Gastrocnemius medialis (tissue), 4 donors: ENCODE measurements at regions not wholly inside any gene's neighbourhood (a gene's known extent, or its start where the extent isn't known, plus 50 kb on each side); places are given as distances from the start of the nearest gene placed in this dataset.

Experiments
- ATAC-seq, 2 donors: fragments of 150-250 bp; one replicate each; pipeline ENCODE4 v1.9.1; 2016
- DNase-seq, 2 donors: peaks; one replicate each; pipeline ENCODE4 v3.0.0-alpha.2; 2019
- H3K27ac ChIP-seq, 4 donors: fragments of 200-600 bp; sonication (generic); 1 replicate in 1 of 4; 2 replicates in 3 of 4; pipeline ENCODE4 v1.5.1; 2016 to 2018; ENCODE audit warnings: mild to moderate bottlenecking in 2 of 4, moderate library complexity in 1 of 4
- H3K27me3 ChIP-seq, 3 donors: fragments of 200-600 bp; sonication (generic) in 2 of 3; 1 replicate in 1 of 3; 2 replicates in 2 of 3; pipeline versions ENCODE4 v1.5.1 to v1.6.0; 2016 to 2019; ENCODE audit warnings: mild to moderate bottlenecking in 1 of 3, moderate library complexity in 1 of 3
- H3K36me3 ChIP-seq, 2 donors: fragments of 200-600 bp; sonication (generic) in 1 of 2; one replicate each; pipeline ENCODE4 v1.5.1; 2017 to 2018
- H3K4me1 ChIP-seq, 2 donors: fragments of 200-600 bp; sonication (generic) in 1 of 2; one replicate each; pipeline ENCODE4 v1.5.1; 2016 to 2017; ENCODE audit warnings: mild to moderate bottlenecking in 2 of 2
- H3K4me3 ChIP-seq, 4 donors: fragments of 200-600 bp; sonication (generic) in 3 of 4; 1 replicate in 1 of 4; 2 replicates in 3 of 4; pipeline ENCODE4 v1.5.1; 2016 to 2019; ENCODE audit warnings: mild to moderate bottlenecking in 2 of 4
- H3K9me3 ChIP-seq, 3 donors: fragments of 200-600 bp; sonication (generic) in 2 of 3; 1 replicate in 1 of 3; 2 replicates in 2 of 3; pipeline ENCODE4 v1.5.1; 2016 to 2019
- POLR2A ChIP-seq, 2 donors: fragments of 450-650 bp; IDR thresholded peaks; one replicate each; pipeline ENCODE4 v1.6.1; 2017; ENCODE audit warnings: antibody characterized with exemption in 2 of 2, mild to moderate bottlenecking in 2 of 2, moderate library complexity in 2 of 2
- in situ Hi-C, 4 donors: fragments of 200-750 bp; cut with MboI; loops; one replicate each; pipeline versions ENCODE4 v1.15.0 to v1.8.0; 2017; ENCODE audit warnings: low sequenced_read_pairs in 4 of 4
- intact Hi-C: fragments of 100-400 bp; cut with DNase I; formaldehyde crosslinking; loops from one replicate; pipeline ENCODE4 v1.15.1; 2023; ENCODE audit warnings: low total_unique reads
- TF ChIP-seq, protein P1 (sequence below), 5 experiments: fragments of 450-650 bp in 3 of 5; fragments of 200-600 bp in 2 of 5; sonication (generic) in 2 of 5; IDR thresholded peaks in 4 of 5; conservative IDR thresholded peaks in 1 of 5; 1 replicate in 4 of 5; 2 replicates in 1 of 5; pipeline ENCODE4 v1.5.1; 2016 to 2019; ENCODE audit warnings: antibody characterized with exemption in 5 of 5, mild to moderate bottlenecking in 3 of 5, moderate library complexity in 3 of 5

DNA sequence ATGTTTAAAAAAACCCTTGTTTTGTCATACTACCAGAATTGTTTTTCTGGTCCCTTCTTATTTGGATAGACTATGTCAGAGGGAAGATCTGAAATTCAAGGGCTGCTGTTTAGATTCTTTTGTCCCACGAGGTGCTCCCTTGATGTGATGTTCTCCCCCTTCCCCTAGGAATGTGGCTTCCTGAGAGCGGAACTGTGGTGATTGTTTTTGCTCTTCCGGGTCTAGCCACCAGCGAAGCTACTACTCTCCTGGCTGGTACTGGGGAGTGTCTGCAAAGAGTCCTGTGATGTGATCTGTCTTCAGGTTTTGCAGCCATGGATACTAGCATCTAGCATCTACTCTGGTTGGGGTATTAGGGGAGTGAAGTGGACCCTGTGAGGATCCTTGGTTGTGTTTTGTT, 271.1 kb downstream of the DCAF12L2 start:
- in situ Hi-C loops: no loop called here
- H3K27ac ChIP-seq: no peak overlapping the region
- no peak for DNase-seq
- no peaks in the 10 kb centered on the region for H3K4me1 ChIP-seq
- H3K27me3 ChIP-seq: no peaks in the 10 kb centered on the region
- ATAC-seq: no peak
- H3K4me3 ChIP-seq: no peak overlapping the region
- intact Hi-C loops: no loop called here
- H3K9me3 ChIP-seq: no peaks in the 10 kb centered on the region
- H3K36me3 ChIP-seq: no peaks in the 10 kb centered on the region
- no peak for TF ChIP-seq POLR2A (IDR thresholded peaks at IDR 0.05)
- TF ChIP-seq, protein P1, sequence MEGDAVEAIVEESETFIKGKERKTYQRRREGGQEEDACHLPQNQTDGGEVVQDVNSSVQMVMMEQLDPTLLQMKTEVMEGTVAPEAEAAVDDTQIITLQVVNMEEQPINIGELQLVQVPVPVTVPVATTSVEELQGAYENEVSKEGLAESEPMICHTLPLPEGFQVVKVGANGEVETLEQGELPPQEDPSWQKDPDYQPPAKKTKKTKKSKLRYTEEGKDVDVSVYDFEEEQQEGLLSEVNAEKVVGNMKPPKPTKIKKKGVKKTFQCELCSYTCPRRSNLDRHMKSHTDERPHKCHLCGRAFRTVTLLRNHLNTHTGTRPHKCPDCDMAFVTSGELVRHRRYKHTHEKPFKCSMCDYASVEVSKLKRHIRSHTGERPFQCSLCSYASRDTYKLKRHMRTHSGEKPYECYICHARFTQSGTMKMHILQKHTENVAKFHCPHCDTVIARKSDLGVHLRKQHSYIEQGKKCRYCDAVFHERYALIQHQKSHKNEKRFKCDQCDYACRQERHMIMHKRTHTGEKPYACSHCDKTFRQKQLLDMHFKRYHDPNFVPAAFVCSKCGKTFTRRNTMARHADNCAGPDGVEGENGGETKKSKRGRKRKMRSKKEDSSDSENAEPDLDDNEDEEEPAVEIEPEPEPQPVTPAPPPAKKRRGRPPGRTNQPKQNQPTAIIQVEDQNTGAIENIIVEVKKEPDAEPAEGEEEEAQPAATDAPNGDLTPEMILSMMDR (IDR thresholded peaks at IDR 0.05 in 4 of 5, conservative IDR thresholded peaks at IDR 0.05 in 1 of 5): no peak

DNA sequence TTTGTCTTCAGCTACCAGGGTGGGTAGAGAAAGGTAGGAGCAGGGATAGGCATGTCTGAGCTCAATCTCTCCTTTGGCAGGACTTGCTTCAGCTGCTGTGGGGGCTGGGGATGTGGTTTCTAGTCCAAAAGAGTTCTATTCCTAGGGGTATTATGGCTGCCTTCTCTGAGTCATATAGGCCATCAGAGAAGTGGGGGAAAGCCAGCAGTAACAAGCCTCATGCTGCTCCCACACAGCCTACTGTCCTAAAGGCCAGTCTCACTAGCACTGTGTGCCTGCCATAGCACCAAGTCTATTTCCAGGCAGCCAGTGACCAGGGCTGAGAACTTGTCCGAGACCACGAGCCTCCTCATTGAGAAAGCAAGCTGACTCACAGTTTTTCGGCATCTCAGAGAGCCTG, 270.6 kb downstream of the DCAF12L2 start:
- H3K9me3 ChIP-seq: no peaks in the 10 kb centered on the region
- no peaks in the 10 kb centered on the region for H3K27me3 ChIP-seq
- ATAC-seq (no peak), DNase-seq (no peak)
- H3K36me3 ChIP-seq: no peaks in the 10 kb centered on the region
- in situ Hi-C loops: no loop called here
- H3K4me1 ChIP-seq: no peaks in the 10 kb centered on the region
- intact Hi-C loops: no loop called here
- no peak overlapping the region for H3K4me3 ChIP-seq
- TF ChIP-seq POLR2A (IDR thresholded peaks at IDR 0.05): no peak
- TF ChIP-seq, protein P1 (IDR thresholded peaks at IDR 0.05 in 4 of 5, conservative IDR thresholded peaks at IDR 0.05 in 1 of 5): no peak
- H3K27ac ChIP-seq: no peak overlapping the region

DNA sequence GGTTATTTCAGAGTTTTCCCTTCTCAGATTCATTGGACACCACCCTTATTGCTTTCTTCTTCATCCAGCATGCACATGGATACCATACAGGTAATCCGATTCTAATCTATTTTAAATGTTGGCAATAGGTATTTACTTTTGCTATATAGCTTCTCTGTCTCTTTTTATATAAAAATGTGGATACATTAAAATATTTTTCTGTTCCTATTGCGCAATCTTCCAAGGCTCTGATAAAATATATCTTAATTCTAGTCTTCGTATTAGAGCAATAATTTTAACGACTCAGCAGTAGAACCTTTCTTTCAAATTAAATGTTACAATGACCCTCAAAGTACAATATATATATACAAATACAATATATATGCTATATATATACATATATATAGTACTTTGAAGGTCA, 239.8 kb downstream of the DCAF12L2 start:
- no peaks in the 10 kb centered on the region for H3K27me3 ChIP-seq
- intact Hi-C loops (no loop called here), in situ Hi-C loops (no loop called here)
- no peak for TF ChIP-seq POLR2A (IDR thresholded peaks at IDR 0.05)
- TF ChIP-seq, protein P1 (IDR thresholded peaks at IDR 0.05 in 4 of 5, conservative IDR thresholded peaks at IDR 0.05 in 1 of 5): no peak
- no peaks in the 10 kb centered on the region for H3K4me1 ChIP-seq
- ATAC-seq (no peak), DNase-seq (no peak)
- no peaks in the 10 kb centered on the region for H3K36me3 ChIP-seq
- H3K27ac ChIP-seq: no peak overlapping the region
- H3K9me3 ChIP-seq: no peaks in the 10 kb centered on the region
- H3K4me3 ChIP-seq: no peak overlapping the region

DNA sequence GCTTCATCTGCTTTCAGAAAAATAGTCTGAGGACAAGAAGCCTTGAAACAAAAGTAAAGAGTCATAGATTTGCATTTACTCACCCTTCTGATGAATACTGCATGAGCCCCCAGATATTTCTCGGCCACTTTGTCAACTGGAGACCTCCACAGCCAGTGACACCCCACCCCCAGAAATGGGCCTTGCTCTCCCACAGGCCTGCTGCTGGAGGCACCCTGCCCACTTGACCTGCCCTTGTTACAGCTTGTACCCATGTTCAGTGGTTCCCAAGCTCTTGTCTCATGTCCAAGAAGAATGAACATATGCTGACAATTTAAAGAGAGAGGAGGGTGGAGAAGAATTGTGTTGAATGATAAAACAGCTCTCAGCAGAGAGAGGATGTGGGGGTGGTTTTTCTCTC, 225.1 kb downstream of the DCAF12L2 start:
- Histone ChIP-seq H3K9me3 (no peaks in the 10 kb centered on the region), H3K36me3 (no peaks in the 10 kb centered on the region), H3K27me3 (no peaks in the 10 kb centered on the region), H3K27ac (no peak overlapping the region), H3K4me1 (no peaks in the 10 kb centered on the region), H3K4me3 (no peak overlapping the region)
- DNase-seq (no peak), ATAC-seq (no peak)
- TF ChIP-seq, protein P1 (IDR thresholded peaks at IDR 0.05 in 4 of 5, conservative IDR thresholded peaks at IDR 0.05 in 1 of 5): no peak
- no peak for TF ChIP-seq POLR2A (IDR thresholded peaks at IDR 0.05)
- in situ Hi-C loops: no loop called here
- intact Hi-C loops: no loop called here

DNA sequence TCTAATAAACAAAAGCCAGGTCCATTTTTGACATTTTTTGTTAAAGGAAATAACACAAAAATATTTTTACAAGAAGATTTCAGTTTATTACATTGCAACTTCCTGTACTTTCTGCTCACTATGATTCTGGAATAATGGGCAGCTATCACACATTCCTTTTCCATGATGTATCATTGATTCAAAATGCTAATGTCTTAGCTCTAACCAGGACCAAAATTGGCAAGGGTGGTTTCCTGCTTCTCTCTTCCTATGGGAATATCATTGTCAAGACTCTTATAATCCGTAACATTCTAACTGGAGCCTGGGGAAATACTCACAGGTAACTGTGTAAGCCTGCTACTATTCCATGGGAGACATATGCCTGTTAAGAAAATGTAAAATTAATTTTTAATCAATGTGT, 218.6 kb downstream of the DCAF12L2 start:
- H3K36me3 ChIP-seq: no peaks in the 10 kb centered on the region
- no peak overlapping the region for H3K4me3 ChIP-seq
- H3K4me1 ChIP-seq: no peaks in the 10 kb centered on the region
- no peaks in the 10 kb centered on the region for H3K9me3 ChIP-seq
- DNase-seq: no peak
- H3K27me3 ChIP-seq: no peaks in the 10 kb centered on the region
- intact Hi-C loops (no loop called here), in situ Hi-C loops (no loop called here)
- ATAC-seq: no peak
- no peak for TF ChIP-seq POLR2A (IDR thresholded peaks at IDR 0.05)
- TF ChIP-seq, protein P1 (IDR thresholded peaks at IDR 0.05 in 4 of 5, conservative IDR thresholded peaks at IDR 0.05 in 1 of 5): no peak
- no peak overlapping the region for H3K27ac ChIP-seq
